Stomach (tissue), 4 donors: ENCODE measurements at regions not wholly inside any gene's neighbourhood (a gene's known extent, or its start where the extent isn't known, plus 50 kb on each side); places are given as distances from the start of the nearest gene placed in this dataset.

ENCODE experiments used
- EP300 ChIP-seq: sonication (generic); formaldehyde crosslinking; IDR thresholded peaks from one replicate; pipeline ENCODE4 v1.6.1; 2017; ENCODE audit warnings: antibody characterized with exemption
- POLR2A ChIP-seq, 4 donors: fragments of 450-650 bp; IDR thresholded peaks; one replicate each; pipeline ENCODE4 v1.6.1; 2016; ENCODE audit warnings: antibody characterized with exemption in 4 of 4, control low read depth in 2 of 4, mild to moderate bottlenecking in 1 of 4, moderate library complexity in 1 of 4
- POLR2AphosphoS5 ChIP-seq, 3 donors: sonication (generic); formaldehyde crosslinking; IDR thresholded peaks; one replicate each; pipeline ENCODE4 v1.6.1; 2016; ENCODE audit warnings: antibody characterized with exemption in 3 of 3
- TF ChIP-seq, protein P1 (sequence below), 7 experiments: fragments of 450-650 bp in 4 of 7; fragments of 200-600 bp in 3 of 7; sonication (generic) in 3 of 7; IDR thresholded peaks; one replicate each; pipeline ENCODE4 v1.5.1; 2016 to 2019; ENCODE audit warnings: antibody characterized with exemption in 7 of 7, control low read depth in 2 of 7, mild to moderate bottlenecking in 1 of 7

DNA sequence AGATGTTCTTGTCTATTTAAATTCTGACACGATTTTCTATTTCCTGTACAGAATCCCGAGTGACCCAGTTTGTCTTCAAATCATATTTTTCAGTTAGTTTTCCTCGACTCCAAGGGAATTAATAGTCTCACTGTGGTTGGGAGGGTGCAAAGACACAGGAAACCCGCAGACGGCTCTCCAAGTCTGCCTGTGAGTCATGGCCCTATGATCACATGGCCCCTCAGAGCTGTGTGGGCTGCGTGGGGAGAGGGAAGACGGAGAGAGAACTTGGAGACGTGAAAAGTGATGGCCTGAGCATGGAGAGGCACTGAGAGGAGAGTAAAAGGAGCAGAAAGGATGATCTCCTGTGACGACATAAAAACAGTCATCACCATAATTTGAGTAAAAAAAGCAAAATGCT lies 989.9 kb downstream of the DCDC2C start:
- TF ChIP-seq, protein P1, sequence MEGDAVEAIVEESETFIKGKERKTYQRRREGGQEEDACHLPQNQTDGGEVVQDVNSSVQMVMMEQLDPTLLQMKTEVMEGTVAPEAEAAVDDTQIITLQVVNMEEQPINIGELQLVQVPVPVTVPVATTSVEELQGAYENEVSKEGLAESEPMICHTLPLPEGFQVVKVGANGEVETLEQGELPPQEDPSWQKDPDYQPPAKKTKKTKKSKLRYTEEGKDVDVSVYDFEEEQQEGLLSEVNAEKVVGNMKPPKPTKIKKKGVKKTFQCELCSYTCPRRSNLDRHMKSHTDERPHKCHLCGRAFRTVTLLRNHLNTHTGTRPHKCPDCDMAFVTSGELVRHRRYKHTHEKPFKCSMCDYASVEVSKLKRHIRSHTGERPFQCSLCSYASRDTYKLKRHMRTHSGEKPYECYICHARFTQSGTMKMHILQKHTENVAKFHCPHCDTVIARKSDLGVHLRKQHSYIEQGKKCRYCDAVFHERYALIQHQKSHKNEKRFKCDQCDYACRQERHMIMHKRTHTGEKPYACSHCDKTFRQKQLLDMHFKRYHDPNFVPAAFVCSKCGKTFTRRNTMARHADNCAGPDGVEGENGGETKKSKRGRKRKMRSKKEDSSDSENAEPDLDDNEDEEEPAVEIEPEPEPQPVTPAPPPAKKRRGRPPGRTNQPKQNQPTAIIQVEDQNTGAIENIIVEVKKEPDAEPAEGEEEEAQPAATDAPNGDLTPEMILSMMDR (IDR thresholded peaks at IDR 0.05): no peak
- TF ChIP-seq POLR2A (IDR thresholded peaks at IDR 0.05) (no peak), EP300 (no peak), POLR2AphosphoS5 (IDR thresholded peaks at IDR 0.05) (no peak)
